Endodermal cell (in vitro differentiated cells): ENCODE measurements at regions not wholly inside any gene's neighbourhood (a gene's known extent, or its start where the extent isn't known, plus 50 kb on each side); places are given as distances from the start of the nearest gene placed in this dataset.

Source experiments
- DNase-seq: peaks from one replicate; pipeline ENCODE4 v3.0.0-alpha.2; 2017
- H3K27ac ChIP-seq: 2 replicates; pipeline ENCODE4 v1.5.1; 2013; ENCODE audit warnings: mild to moderate bottlenecking, low read depth, low read length, moderate library complexity
- H3K27me3 ChIP-seq: 2 replicates; pipeline ENCODE4 v1.6.1; 2013; ENCODE audit warnings: mild to moderate bottlenecking, low read length, moderate library complexity; ENCODE audit not compliant: insufficient read depth, control insufficient read depth, poor library complexity, severe bottlenecking
- H3K36me3 ChIP-seq: 2 replicates; pipeline ENCODE4 v1.7.0; 2013; ENCODE audit warnings: mild to moderate bottlenecking, low read length, moderate library complexity; ENCODE audit not compliant: control insufficient read depth, insufficient read depth
- H3K4me1 ChIP-seq: one replicate; pipeline ENCODE4 v1.7.0; 2013; ENCODE audit warnings: low read length; ENCODE audit not compliant: control insufficient read depth, insufficient read depth
- H3K4me3 ChIP-seq: 2 replicates; pipeline ENCODE4 v1.5.1; 2013; ENCODE audit warnings: mild to moderate bottlenecking, low read length, moderate library complexity
- H3K9ac ChIP-seq: 2 replicates; pipeline ENCODE4 v1.6.1; 2013; ENCODE audit warnings: mild to moderate bottlenecking, low read length, moderate library complexity; ENCODE audit not compliant: poor library complexity, severe bottlenecking; ENCODE audit errors: extremely low read depth
- H3K9me3 ChIP-seq: 2 replicates; pipeline ENCODE4 v1.6.1; 2013; ENCODE audit warnings: mild to moderate bottlenecking, low read length, moderate library complexity; ENCODE audit not compliant: control insufficient read depth
- H3K27ac Mint-ChIP-seq: 2 replicates; pipeline ENCODE4 v1.8.0; 2020; ENCODE audit warnings: mixed read lengths
- H3K27me3 Mint-ChIP-seq: 2 replicates; pipeline ENCODE4 v1.8.0; 2021; ENCODE audit warnings: mild to moderate bottlenecking, mixed read lengths; ENCODE audit not compliant: insufficient read depth
- H3K36me3 Mint-ChIP-seq: 2 replicates; pipeline ENCODE4 v1.8.0; 2020; ENCODE audit warnings: low read depth, mixed read lengths
- H3K4me1 Mint-ChIP-seq: 2 replicates; pipeline ENCODE4 v1.8.0; 2020; ENCODE audit warnings: mixed read lengths
- H3K4me3 Mint-ChIP-seq: 2 replicates; pipeline ENCODE4 v1.8.0; 2020; ENCODE audit warnings: mild to moderate bottlenecking, moderate library complexity, mixed read lengths
- H3K9me3 Mint-ChIP-seq: 2 replicates; pipeline ENCODE4 v1.8.0; 2020; ENCODE audit warnings: mild to moderate bottlenecking, mixed read lengths
- WGBS, 2 experiments: methylation state at CpG; one replicate each; pipeline versions ENCODE4 v1.1.5 to v1.1.7; 2013; ENCODE audit warnings: missing lambda C conversion rate in 2 of 2, mixed read lengths in 1 of 2; ENCODE audit not compliant: insufficient coverage in 1 of 2, insufficient read length in 1 of 2; 5-methylcytosine and 5-hydroxymethylcytosine counted together
- TF ChIP-seq, protein P1 (sequence below): fragments of 200-600 bp; sonication (generic); conservative IDR thresholded peaks from 2 replicates; pipeline ENCODE4 v1.5.0; 2021; ENCODE audit warnings: antibody characterized with exemption, mild to moderate bottlenecking

DNA sequence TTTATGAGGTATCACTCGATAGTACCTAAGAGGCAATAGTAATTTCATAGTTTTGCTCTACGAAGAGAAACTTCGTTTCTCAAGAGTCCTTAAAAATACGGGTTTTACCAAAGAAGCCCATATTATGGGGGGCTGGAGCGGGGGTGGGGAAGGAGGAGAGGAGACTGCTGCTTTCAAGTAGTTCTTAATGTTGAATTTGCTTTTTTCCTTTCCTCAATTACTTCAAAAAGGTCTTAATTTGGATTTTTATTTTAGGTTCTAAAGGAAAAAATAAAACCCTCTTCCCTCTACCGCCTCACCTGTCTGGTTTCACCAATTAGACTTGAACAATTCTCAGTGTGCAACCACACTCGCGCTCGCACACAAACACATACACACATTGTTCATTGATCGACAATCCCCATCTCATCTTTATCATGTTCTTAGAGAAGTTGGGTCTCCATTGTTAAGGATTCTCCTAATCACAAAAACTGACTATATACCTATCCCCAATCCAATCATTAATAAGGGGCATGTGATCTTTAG lies 97.2 kb downstream of the HFE start:
- no peaks in the 10 kb centered on the region for H3K36me3 ChIP-seq
- peak overlapping the region; percentile 80 for H3K4me3 ChIP-seq
- H3K27ac ChIP-seq = peak overlapping the region; percentile 86
- H3K9ac ChIP-seq = peak overlapping the region; percentile 61
- Mint-ChIP-seq H3K4me3 (peak overlapping the region; percentile 83), H3K9me3 (no peaks in the 10 kb centered on the region), H3K27ac (peak overlapping the region; percentile 100), H3K36me3 (no peaks in the 10 kb centered on the region), H3K27me3 (no peaks in the 10 kb centered on the region), H3K4me1 (peaks cover 31% of the 10 kb centered on the region)
- WGBS, 2 experiments = 41 to 71% methylated on average over 4 to 10 of the region's 10 CpGs
- TF ChIP-seq, protein P1, sequence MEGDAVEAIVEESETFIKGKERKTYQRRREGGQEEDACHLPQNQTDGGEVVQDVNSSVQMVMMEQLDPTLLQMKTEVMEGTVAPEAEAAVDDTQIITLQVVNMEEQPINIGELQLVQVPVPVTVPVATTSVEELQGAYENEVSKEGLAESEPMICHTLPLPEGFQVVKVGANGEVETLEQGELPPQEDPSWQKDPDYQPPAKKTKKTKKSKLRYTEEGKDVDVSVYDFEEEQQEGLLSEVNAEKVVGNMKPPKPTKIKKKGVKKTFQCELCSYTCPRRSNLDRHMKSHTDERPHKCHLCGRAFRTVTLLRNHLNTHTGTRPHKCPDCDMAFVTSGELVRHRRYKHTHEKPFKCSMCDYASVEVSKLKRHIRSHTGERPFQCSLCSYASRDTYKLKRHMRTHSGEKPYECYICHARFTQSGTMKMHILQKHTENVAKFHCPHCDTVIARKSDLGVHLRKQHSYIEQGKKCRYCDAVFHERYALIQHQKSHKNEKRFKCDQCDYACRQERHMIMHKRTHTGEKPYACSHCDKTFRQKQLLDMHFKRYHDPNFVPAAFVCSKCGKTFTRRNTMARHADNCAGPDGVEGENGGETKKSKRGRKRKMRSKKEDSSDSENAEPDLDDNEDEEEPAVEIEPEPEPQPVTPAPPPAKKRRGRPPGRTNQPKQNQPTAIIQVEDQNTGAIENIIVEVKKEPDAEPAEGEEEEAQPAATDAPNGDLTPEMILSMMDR = no peak
- H3K27me3 ChIP-seq = no peaks in the 10 kb centered on the region
- peak; percentile 40 for DNase-seq
- H3K9me3 ChIP-seq = no peaks in the 10 kb centered on the region
- H3K4me1 ChIP-seq = no peaks in the 10 kb centered on the region

DNA sequence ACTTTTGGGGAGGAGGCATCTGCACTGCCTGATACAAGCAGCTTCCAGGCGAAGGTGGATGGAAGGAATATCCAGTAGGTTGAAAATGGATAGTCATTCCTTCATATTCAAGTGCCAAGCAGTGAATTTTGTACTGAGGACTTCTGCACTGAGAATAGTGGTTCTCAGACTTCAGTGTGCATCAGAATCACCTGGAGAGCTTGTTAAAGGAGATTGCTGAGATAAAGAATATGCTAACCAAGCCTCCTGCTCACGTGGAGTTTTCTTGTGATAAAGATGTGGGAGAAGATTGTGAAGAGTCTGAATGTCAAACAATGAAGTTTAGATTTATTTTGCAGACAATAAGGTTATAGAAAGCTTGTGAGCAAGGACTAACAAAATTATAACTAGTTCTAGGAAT lies 97.8 kb downstream of the HFE start:
- DNase-seq = peak; percentile 50
- Mint-ChIP-seq H3K4me1 (peaks cover 31% of the 10 kb centered on the region), H3K27me3 (no peaks in the 10 kb centered on the region), H3K9me3 (no peaks in the 10 kb centered on the region), H3K36me3 (no peaks in the 10 kb centered on the region), H3K27ac (peak overlapping the region; percentile 100), H3K4me3 (peak overlapping the region; percentile 83)
- H3K27me3 ChIP-seq = no peaks in the 10 kb centered on the region
- TF ChIP-seq, protein P1 = no peak
- H3K27ac ChIP-seq = no peak overlapping the region
- H3K4me3 ChIP-seq = peak overlapping the region; percentile 80
- H3K4me1 ChIP-seq = no peaks in the 10 kb centered on the region
- no peaks in the 10 kb centered on the region for H3K36me3 ChIP-seq
- H3K9me3 ChIP-seq = no peaks in the 10 kb centered on the region
- 62 to 78% methylated on average over 2 of the region's 2 CpGs for WGBS, 2 experiments
- H3K9ac ChIP-seq = no peak overlapping the region

DNA sequence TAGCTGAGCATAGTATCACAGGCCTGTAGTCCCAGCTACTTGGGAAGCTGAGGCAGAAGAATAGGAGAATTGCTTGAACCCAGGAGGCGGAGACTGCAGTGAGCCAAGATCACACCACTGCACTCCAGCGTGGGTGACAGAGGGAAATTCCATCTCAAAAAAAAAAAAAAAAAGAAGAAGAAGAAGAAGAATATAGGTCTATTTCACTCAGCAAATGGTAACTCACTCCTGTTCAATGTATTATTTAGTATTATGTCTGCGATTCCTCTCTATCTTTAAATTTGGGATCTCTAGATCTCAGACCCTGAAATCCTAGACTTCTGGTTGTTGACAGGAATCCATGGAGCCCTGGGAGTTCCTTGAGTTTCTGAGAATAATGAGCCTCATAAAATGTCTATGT lies 98.6 kb downstream of the HFE start:
- WGBS, 2 experiments = 94% methylated on average over 3 of the region's 3 CpGs; no CpG with 5 or more reads in 1 of the 2 experiments
- no peaks in the 10 kb centered on the region for H3K27me3 Mint-ChIP-seq
- no peak for DNase-seq
- H3K4me1 Mint-ChIP-seq = peaks cover 31% of the 10 kb centered on the region
- Histone ChIP-seq H3K27me3 (no peaks in the 10 kb centered on the region), H3K9ac (no peak overlapping the region), H3K27ac (no peak overlapping the region), H3K36me3 (no peaks in the 10 kb centered on the region), H3K9me3 (no peaks in the 10 kb centered on the region), H3K4me1 (no peaks in the 10 kb centered on the region), H3K4me3 (no peak overlapping the region)
- H3K9me3 Mint-ChIP-seq = no peaks in the 10 kb centered on the region
- H3K36me3 Mint-ChIP-seq = no peaks in the 10 kb centered on the region
- TF ChIP-seq, protein P1 = no peak
- peak overlapping the region; percentile 48 for H3K27ac Mint-ChIP-seq
- H3K4me3 Mint-ChIP-seq = no peak overlapping the region
